ENCODE measurements at regions not wholly inside any gene's neighbourhood (a gene's known extent, or its start where the extent isn't known, plus 50 kb on each side); places are given as distances from the start of the nearest gene placed in this dataset.

DNA sequence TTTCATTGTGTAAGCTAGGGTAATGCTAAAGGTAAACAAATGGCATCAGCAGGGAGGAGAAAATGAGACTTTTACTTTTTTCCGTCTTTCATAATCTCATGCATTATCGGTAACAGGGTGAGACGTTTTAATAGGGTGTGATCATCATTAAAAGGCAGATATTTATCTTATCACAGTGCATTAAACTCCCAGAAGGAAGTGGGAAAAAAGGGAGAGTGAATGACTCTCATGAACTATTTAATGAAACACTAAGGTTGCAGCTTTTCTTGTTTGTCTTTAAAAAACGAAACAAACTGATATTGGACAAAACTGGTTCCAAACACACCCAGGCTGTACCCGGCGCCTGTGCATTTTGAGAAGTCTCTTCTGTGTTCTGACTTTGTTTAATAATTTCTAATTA is 1936.8 kb upstream of the PIK3C3 start:
- peak; percentile 33 for DNase-seq (ENCODE audit: low read depth, low spot score)
- no peaks in the 10 kb centered on the region for H3K9me3 ChIP-seq (replicated peaks; ENCODE audit: control insufficient read depth, insufficient read depth, low read length)
- dilution Hi-C loops (cut with MboI; ENCODE audit: extremely low pct_ligation_motif_present, low sequenced_read_pairs) = no loop called here
- no peaks in the 10 kb centered on the region for H3K79me2 ChIP-seq (ENCODE audit: control insufficient read depth, insufficient read depth, low read length)
- H4K20me1 ChIP-seq (replicated peaks; ENCODE audit: control insufficient read depth, extremely low read depth, insufficient read depth, low read length) = no peaks in the 10 kb centered on the region
- no peaks in the 10 kb centered on the region for H3K36me3 ChIP-seq (ENCODE audit: control insufficient read depth in 2 of 2, extremely low read depth in 1 of 2, insufficient read depth in 2 of 2, low read length in 2 of 2)
- no TSS peak for BruUV-seq (replicated peaks)
- no peaks in the 10 kb centered on the region for H3K9me1 ChIP-seq (replicated peaks; ENCODE audit: control insufficient read depth, extremely low read depth, insufficient read depth, low read length)
- no peak for FAIRE-seq
- no peaks in the 10 kb centered on the region for H3K27me3 ChIP-seq (ENCODE audit: control insufficient read depth in 2 of 2, insufficient read depth in 2 of 2, low read length in 2 of 2)
- intact Hi-C loops (cut with micrococcal nuclease) = no loop called here
- H3K4me2 ChIP-seq (ENCODE audit: insufficient read depth, low read length) = peak overlapping the region; percentile 85
- H3K27ac ChIP-seq (ENCODE audit: insufficient read depth, low read depth, low read length) = no peak overlapping the region
- H2AFZ ChIP-seq (ENCODE audit: low read depth, low read length) = peak overlapping the region; percentile 81
- H3K4me1 ChIP-seq (ENCODE audit: control insufficient read depth, extremely low read depth, insufficient read depth, low read length) = peaks cover 5% of the 10 kb centered on the region
- POLR2A ChIA-PET = no interaction called here
- no peak overlapping the region for H3K9ac ChIP-seq (replicated peaks; ENCODE audit: extremely low read depth, insufficient read depth, low read length)
- no peak overlapping the region for H3K4me3 ChIP-seq (replicated peaks in 1 of 3; ENCODE audit: insufficient read depth in 1 of 3, low read depth in 1 of 3, low read length in 3 of 3)
- TF ChIP-seq GATA2 (IDR thresholded peaks at IDR 0.05; ENCODE audit: insufficient read depth, insufficient read length, low read depth, low read length) (no peak), JUN (IDR thresholded peaks at IDR 0.05; ENCODE audit: borderline replicate concordance, insufficient read depth, insufficient read length, low read depth) (no peak), FOS (IDR thresholded peaks at IDR 0.05; ENCODE audit: borderline replicate concordance, insufficient read depth, low read length) (no peak), EZH2 (IDR thresholded peaks at IDR 0.05; ENCODE audit: borderline replicate concordance, low read depth, low read length, severe bottlenecking) (no peak), POLR2A (IDR thresholded peaks at IDR 0.05; ENCODE audit: low read depth, low read length) (no peak), MYC (IDR thresholded peaks at IDR 0.05; ENCODE audit: low read depth, low read length) (no peak), POLR2AphosphoS5 (IDR thresholded peaks at IDR 0.05; ENCODE audit: insufficient read depth, low read depth, low read length) (no peak)
- TF ChIP-seq, protein P1, sequence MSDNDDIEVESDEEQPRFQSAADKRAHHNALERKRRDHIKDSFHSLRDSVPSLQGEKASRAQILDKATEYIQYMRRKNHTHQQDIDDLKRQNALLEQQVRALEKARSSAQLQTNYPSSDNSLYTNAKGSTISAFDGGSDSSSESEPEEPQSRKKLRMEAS (IDR thresholded peaks at IDR 0.05; ENCODE audit: insufficient read depth, insufficient read length) = no peak
- TF ChIP-seq, protein P2, sequence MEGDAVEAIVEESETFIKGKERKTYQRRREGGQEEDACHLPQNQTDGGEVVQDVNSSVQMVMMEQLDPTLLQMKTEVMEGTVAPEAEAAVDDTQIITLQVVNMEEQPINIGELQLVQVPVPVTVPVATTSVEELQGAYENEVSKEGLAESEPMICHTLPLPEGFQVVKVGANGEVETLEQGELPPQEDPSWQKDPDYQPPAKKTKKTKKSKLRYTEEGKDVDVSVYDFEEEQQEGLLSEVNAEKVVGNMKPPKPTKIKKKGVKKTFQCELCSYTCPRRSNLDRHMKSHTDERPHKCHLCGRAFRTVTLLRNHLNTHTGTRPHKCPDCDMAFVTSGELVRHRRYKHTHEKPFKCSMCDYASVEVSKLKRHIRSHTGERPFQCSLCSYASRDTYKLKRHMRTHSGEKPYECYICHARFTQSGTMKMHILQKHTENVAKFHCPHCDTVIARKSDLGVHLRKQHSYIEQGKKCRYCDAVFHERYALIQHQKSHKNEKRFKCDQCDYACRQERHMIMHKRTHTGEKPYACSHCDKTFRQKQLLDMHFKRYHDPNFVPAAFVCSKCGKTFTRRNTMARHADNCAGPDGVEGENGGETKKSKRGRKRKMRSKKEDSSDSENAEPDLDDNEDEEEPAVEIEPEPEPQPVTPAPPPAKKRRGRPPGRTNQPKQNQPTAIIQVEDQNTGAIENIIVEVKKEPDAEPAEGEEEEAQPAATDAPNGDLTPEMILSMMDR (IDR thresholded peaks at IDR 0.05; ENCODE audit: extremely low read depth in 1 of 2, insufficient read depth in 1 of 2, low read depth in 1 of 2, low read length in 2 of 2) = no peak
- CTCF ChIA-PET = no interaction called here

All from endothelial cell of umbilical vein (primary cell).